ENCODE measurements at regions not wholly inside any gene's neighbourhood (a gene's known extent, or its start where the extent isn't known, plus 50 kb on each side); places are given as distances from the start of the nearest gene placed in this dataset.

DNA sequence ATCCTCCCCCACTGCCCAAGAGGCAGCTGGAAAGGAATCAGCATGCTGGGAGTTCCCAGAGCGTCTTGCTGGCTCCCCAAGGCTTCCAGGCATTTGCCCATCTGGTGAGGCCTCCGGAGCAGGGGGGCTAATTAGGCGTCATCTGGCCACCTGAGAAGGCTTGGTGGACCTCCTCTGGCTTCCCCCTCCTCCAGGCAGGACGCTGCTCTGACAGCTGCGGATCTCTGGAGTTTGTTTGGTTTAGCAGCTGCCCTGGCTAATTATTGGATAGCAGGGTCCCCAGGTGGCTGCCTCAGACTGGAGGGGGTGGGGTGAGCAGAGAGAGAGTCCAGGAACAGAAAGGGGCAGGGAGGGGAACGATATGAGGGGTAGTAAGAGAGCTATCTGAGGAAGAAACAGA lies 425.2 kb upstream of the MEX3C start:
- TF ChIP-seq, protein P1, sequence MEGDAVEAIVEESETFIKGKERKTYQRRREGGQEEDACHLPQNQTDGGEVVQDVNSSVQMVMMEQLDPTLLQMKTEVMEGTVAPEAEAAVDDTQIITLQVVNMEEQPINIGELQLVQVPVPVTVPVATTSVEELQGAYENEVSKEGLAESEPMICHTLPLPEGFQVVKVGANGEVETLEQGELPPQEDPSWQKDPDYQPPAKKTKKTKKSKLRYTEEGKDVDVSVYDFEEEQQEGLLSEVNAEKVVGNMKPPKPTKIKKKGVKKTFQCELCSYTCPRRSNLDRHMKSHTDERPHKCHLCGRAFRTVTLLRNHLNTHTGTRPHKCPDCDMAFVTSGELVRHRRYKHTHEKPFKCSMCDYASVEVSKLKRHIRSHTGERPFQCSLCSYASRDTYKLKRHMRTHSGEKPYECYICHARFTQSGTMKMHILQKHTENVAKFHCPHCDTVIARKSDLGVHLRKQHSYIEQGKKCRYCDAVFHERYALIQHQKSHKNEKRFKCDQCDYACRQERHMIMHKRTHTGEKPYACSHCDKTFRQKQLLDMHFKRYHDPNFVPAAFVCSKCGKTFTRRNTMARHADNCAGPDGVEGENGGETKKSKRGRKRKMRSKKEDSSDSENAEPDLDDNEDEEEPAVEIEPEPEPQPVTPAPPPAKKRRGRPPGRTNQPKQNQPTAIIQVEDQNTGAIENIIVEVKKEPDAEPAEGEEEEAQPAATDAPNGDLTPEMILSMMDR (IDR thresholded peaks at IDR 0.05), result no peak
- TF ChIP-seq EZH2phosphoT487 (IDR thresholded peaks at IDR 0.05), result no peak

Measured in neural progenitor cell (in vitro differentiated cells).